ENCODE measurements at regions not wholly inside any gene's neighbourhood (a gene's known extent, or its start where the extent isn't known, plus 50 kb on each side); places are given as distances from the start of the nearest gene placed in this dataset.

- no peak for TF ChIP-seq CTCF (IDR thresholded peaks at IDR 0.05; ENCODE audit: low read depth, low read length)
- H3K4me3 ChIP-seq (replicated peaks in 1 of 2; ENCODE audit: low read depth in 2 of 2, low read length in 2 of 2), result no peak overlapping the region
- no peak for DNase-seq (ENCODE audit: low read depth in 2 of 2)
These were observed 276.6 kb upstream of the FERD3L start for GRCh38 chr7:19421861-19422260.

GRCh38 chr7:19417231-19417630, 272.0 kb upstream of the FERD3L start:
- no peak for TF ChIP-seq CTCF (IDR thresholded peaks at IDR 0.05; ENCODE audit: low read depth, low read length)
- no peak for DNase-seq (ENCODE audit: low read depth in 2 of 2)
- no peak overlapping the region for H3K4me3 ChIP-seq (replicated peaks in 1 of 2; ENCODE audit: low read depth in 2 of 2, low read length in 2 of 2)

DNA sequence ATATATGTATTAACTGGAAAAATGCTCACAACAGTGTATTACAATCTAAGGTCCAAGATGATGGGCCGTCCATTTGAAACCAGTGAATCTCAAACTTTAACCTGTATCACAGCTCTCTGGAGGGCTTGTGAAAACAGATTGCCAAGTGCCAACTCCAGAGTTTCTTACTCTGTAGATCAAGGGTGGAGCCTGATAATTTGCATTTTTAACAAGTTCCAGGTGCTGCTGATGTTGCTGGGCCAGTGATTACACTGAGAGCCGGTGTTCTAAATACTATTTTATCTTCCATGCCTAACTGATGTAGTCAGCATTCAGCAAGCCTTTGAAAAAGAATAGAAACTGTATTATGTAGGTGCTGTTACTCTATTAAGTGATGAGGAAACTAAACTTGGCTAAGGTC, 269.9 kb upstream of the FERD3L start:
- no peak overlapping the region for H3K4me3 ChIP-seq (replicated peaks in 1 of 2; ENCODE audit: low read depth in 2 of 2, low read length in 2 of 2)
- no peak for DNase-seq (ENCODE audit: low read depth in 2 of 2)
- no peak for TF ChIP-seq CTCF (IDR thresholded peaks at IDR 0.05; ENCODE audit: low read depth, low read length)

DNA sequence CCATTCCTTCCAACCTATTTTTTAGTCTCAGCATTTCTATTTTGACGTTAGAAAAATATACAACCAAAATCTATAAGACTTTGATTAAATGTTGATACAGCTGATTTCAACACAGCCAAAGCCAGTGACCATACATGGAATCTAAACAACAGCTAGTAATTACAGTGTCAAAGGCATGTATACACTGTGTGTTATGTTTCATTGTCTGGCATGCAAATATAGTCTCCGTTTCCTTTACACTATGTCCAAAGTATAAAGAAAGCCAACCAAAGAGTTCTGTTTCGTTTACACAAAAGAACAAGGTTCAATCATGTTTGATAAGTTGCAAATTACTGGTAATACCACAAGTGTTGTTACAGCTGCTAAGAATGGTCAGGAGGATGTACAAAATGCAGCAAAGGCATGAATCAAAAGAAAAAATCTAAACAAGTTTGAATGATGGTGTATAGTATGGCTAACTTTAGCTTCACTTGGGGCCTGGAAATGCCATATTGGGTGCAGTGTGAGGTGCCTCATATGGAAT, 268.3 kb upstream of the FERD3L start:
- H3K4me3 ChIP-seq (replicated peaks in 1 of 2; ENCODE audit: low read depth in 2 of 2, low read length in 2 of 2), result no peak overlapping the region
- no peak for TF ChIP-seq CTCF (IDR thresholded peaks at IDR 0.05; ENCODE audit: low read depth, low read length)
- DNase-seq (ENCODE audit: low read depth in 2 of 2), result no peak

DNA sequence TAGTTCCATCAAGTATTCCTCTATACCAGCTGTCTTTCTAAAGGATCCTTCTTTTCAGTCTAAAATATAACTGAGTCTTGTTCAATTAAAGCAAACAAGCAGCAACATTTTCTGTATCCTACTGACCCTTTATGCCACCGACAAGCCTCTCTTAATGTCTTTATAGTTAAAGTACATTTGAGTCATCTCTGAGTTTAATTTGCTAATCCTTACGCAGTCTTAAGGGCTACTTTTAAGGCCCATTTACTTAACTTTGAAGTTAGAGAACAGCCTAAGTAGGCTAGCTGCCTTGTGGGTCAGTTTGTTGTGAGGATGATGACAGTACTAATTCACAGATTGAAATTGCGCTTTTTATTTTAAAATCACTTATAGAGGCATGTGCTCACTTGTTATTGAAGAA, 265.5 kb upstream of the FERD3L start:
- TF ChIP-seq CTCF (IDR thresholded peaks at IDR 0.05; ENCODE audit: low read depth, low read length), result no peak
- H3K4me3 ChIP-seq (replicated peaks in 1 of 2; ENCODE audit: low read depth in 2 of 2, low read length in 2 of 2), result no peak overlapping the region
- peak in 1 of 2 donors; percentile 28 for DNase-seq (ENCODE audit: low read depth in 2 of 2)

GRCh38 chr7:19410106-19410505, 264.9 kb upstream of the FERD3L start:
- no peak for TF ChIP-seq CTCF (IDR thresholded peaks at IDR 0.05; ENCODE audit: low read depth, low read length)
- peak; percentile 60 to 64 for DNase-seq (ENCODE audit: low read depth in 2 of 2)
- H3K4me3 ChIP-seq (replicated peaks in 1 of 2; ENCODE audit: low read depth in 2 of 2, low read length in 2 of 2), result no peak overlapping the region

- H3K4me3 ChIP-seq (replicated peaks in 1 of 2; ENCODE audit: low read depth in 2 of 2, low read length in 2 of 2), result no peak overlapping the region
- TF ChIP-seq CTCF (IDR thresholded peaks at IDR 0.05; ENCODE audit: low read depth, low read length), result no peak
- DNase-seq (ENCODE audit: low read depth in 2 of 2), result peak in 1 of 2 donors; percentile 19
These were observed 263.5 kb upstream of the FERD3L start for GRCh38 chr7:19408706-19409220.
